Stimulated activated CD4-positive, alpha-beta T cell treated with anti-CD3 and anti-CD28 coated beads, Interleukin-12 subunit alpha, Interleukin-12 subunit beta, amount 100 ng/mL, for 24 hours (primary cell): ENCODE measurements at regions not wholly inside any gene's neighbourhood (a gene's known extent, or its start where the extent isn't known, plus 50 kb on each side); places are given as distances from the start of the nearest gene placed in this dataset.

ENCODE experiments used
- DNase-seq, 2 experiments: peaks; one replicate each; pipeline ENCODE4 v3.0.0-alpha.2; 2020; ENCODE audit warnings: low read depth in 2 of 2

DNA sequence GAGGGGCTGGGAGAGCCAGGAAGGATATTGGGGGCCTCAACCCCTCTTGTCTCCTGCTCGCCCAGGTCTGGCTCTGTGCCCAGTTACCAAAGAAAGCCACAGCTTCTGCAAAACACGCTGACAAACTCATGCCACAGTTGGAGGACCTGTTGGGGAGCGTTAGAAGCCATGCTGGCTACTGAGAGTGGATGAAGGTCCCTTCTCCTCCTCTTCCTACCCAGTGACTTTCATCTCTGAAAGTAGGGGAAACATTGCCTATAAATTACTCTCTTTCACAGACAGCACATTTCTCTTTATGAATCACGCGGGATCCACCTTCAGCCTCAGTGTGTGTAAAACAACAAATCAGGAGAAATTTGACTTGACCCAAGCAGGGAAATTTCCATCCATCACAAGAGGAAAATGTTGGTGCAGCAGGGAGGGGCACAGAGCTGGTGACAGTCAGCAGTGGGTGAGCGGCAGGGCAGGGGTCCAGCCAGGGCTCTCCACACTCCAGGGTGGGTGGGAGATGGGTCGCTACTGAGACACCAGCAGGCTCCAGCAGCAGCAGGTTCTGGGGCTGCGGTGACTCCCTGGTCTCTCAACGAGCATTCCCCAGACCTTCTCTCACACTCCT, 181.9 kb downstream of the FGF18 start:
- peak in 1 of 2 experiments; percentile 12 for DNase-seq

DNA sequence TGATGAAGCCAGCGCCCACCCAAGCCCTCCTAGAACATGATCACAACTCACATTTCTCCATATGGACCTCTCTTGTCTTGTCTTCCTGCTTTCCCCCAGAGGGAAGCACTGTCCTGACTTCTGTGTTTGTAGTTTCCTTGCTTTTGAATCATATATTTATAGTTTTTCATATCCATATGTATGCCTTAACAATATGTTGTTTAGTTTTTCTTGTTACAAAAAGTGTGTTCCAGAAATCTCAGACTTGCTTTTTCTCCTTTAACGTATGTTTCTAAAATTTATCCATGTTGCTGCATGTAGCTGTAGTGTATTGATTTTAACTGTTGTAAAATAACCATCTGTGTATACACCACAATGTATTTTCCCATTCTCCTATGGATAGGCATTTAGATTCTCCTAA, 182.0 kb upstream of the SMIM23 start:
- DNase-seq = no peak

DNA sequence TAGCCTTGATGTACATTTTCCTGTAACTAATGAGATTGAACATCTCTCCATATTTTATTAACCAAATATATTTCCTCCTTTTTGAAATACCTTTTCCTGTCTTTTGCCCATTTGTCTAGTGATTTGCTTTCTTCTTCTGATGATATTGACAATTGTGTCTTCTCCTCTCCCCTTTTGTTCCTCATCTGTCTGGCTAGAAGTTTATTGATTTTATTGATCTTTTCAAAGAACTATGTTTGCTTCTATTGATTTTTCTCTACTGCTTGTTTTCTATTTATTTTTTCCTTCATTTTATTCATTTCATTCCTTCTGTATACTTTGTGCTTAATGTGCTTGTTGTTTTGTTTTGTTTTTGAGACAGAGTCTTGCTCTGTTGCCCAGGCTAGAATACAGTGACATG, 181.4 kb upstream of the SMIM23 start:
- no peak for DNase-seq

DNA sequence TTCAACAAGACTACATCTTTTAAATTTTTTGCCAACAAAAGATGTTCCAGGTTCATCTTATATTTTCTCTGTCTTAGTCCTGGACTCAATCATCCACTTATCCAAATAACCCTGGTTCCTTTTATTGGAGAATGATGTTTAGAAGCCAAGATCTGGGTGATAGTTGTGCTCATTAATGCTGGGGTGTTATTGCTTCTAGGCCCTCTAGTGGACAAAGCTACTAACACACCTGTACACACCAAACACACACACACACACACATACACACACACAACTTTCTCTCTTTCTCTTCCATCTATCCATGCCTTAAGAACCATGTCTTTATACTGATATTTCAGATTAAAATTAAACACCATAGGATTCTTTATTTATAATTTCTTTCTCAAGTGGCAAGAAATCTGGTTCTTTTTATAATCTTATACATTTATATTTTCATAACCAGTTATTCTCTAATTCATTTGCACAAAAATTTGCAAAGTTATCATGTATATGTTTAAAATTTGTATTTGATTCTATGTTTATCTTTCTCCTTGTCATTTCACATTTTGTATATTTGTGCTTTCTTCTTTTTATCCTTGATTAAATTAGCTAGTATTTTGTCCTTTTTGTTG, 179.1 kb upstream of the SMIM23 start:
- DNase-seq = no peak

DNA sequence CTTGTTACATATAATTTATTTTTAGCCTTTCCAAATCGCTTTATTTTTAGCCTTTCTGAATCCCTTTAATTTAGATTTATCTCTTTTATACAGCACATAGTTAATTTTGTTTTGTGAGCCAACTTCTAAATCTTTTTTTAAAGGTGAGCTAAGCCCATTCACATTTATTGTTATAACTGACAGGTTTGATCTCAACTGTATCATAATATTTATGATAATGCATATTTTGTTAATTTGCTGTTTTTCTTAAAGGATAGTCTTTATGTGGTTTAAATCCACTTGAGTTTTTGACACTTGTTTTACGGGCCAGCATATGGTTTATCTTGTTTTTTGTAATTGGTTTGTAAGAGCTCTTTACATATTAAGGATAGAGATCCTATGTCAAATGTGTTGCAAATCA, 177.8 kb upstream of the SMIM23 start:
- no peak for DNase-seq

DNA sequence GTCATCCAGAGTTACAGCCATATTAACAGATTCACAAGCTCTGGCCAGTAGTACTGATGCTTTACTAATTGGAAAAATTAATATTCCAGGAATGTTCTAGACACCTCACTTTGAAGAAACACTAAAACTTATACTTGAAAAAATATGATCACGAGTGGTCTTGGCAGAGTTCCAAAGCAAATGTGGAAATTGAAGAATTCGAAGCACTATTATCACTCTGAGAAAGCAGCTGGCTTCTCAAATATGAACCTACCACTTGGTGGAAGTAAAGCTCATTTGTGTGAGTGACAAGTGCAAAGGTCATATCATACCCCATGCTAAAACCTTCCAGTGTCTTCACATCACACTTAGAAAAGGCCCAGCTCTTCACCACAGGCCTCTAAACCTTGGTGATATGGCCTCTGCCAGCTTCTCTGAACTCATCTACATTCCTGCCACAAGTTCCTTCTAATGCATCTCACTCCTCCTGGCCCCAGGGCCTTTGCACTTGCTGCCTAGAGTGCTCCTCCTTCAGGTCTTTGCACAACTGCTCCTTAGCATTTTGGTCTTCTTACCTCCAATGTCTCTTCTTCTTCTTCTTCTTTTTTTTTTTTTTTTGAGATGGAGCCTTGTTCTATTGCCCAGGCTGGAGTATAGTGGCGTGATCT, 175.7 kb upstream of the SMIM23 start:
- no peak for DNase-seq

DNA sequence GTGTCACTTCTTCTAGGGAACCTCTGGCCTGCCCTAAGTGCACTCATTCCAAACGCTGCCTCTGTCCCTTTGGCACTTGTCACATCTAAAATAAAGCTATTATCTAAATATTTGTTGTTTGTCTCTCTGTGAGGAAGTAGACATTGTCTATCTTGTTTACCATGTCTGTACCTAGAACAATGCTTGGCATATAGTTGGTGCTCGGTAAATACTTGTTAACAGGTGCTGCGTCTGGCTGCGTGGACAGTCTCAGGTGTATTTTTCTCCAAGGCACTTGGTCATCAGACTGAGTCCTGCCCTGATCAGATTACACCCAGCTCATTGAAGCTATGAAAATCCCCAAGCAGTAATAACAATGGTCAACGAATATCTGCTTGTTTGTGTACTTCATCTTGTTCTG, 174.9 kb upstream of the SMIM23 start:
- no peak for DNase-seq

DNA sequence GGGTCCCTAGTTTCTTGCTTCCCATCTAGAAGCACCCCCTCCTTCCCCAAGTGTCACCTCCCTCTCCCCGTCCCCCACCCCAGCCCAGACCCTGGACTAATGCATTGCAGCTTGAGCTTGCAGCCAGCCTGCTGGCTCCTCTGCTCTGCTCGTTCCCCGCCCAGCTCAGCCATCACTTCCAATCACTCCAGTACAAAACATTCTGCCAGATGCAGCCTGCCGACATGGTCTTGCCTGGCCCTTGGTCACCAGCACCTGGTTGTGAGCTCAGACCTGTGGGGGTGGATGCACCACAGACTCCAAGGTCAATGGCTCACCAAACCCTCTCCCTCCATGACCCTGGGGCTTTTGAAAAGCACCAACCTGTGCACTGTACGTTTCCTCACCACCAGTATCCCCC, 172.9 kb upstream of the SMIM23 start:
- no peak for DNase-seq

DNA sequence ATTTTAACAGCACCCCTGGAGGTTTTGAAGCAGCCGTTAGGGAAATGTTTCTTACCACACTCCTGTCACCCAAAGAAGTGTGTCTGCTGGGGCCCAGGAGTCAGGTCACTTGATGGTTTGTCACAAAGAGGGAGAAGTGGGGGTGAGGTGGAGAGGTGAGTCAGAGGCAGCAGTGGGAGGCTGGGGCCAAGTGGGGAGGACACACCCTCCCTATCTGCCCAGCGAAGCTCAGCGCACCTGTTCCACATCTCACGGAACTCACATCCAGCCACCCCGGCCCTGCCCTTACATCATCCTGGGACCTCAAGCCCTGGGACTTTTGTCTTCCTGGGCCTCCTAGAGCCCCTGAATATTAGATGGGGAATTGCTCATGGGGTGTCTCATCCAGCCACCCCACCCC, 171.1 kb upstream of the SMIM23 start:
- DNase-seq = no peak

DNA sequence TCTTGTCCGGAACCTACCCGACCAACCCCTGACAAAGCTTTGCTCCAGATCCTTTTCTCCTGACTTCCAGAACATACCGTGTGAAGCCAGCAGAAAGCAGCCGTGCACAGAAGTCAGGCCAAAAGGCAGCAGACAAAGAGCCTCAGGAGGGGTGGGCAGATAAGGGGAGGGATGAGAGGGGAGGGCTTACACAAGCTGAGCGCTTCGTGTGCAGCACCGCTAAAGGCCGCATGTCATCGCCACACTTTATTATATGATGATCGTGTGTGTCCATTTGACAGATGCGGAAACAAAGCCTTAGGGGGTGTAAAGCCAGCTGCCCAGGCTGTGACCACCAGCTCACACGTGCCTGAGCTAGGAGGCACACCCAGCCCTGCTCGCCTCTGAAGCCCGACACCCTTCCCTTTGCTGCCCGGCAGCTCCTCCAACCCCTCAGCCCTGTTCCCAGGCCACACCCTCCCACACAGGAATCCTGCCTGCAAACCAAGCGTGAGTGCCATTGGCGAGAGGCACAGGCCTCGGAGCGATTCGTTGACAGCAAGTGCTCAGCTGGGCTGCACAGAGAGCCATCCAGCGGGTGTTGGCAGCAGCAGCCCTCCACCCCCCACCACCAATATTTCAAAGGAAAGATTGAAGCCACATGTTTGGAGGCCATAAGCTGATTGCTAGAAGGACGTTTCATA, 170.5 kb upstream of the SMIM23 start:
- DNase-seq = no peak

DNA sequence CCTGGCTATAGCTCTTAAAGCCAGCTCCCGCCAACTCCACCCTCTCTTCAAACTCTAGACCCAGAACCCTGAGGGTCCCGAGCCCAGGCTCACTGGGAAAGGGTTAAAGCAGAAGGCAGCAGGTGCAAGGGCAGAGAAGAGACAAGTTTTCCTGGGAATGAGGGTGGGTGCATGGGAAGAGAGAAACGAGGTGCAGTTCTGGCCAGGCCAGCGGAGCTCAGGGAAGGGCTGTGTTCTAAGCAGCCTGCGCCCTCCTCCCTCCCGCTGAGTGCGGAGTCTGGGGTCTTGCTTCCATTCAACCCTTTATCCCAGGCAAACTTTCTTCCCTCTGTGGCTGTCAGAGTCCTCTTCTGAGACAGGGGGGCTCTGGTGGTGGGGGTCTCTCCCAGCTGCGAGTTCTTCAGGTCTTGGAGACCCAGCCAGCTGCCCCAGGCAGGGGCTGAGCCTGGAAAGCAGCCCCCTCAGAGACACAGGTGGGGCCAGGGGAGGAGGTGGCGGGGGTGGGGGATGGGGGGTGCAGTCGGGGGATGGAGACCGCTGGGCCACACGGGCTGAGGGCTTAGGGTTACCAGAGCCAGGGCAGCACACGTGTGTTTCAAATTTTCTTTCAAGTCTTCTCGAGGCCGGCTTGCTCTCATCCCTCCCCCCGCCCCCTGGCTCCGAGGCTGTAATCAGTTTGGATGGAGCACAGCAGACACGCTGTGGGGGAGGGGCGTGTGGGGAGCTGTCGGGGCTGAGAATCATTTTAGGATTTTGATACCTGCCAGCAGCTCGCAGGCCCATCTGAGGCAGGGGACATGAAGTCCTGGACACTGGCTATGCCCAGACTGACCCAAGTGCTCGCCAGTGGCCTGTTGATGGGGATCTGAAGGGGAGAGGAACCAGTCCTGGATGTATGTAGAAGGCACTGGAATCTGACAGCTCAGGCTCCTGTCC, 169.6 kb upstream of the SMIM23 start:
- DNase-seq = no peak

DNA sequence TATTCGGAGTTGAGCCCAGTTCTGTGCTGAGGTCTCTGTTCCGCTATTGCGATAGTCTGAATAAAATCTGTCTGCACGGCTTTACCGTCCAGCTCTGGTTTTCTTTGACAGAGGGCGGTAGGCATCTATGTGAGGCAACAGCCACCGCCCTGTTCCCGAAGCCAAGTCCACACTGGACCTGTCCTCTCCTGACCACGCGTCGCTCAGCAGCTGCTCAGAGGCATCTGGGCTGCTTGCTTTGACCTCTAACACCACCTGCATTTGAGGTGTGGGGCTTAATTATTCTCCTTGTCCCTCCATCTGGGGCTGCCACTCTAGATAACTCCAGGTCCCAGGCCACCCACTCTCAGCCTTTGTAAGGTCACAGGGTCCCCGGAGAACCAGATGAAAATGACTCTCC, 168.4 kb upstream of the SMIM23 start:
- DNase-seq = no peak

DNA sequence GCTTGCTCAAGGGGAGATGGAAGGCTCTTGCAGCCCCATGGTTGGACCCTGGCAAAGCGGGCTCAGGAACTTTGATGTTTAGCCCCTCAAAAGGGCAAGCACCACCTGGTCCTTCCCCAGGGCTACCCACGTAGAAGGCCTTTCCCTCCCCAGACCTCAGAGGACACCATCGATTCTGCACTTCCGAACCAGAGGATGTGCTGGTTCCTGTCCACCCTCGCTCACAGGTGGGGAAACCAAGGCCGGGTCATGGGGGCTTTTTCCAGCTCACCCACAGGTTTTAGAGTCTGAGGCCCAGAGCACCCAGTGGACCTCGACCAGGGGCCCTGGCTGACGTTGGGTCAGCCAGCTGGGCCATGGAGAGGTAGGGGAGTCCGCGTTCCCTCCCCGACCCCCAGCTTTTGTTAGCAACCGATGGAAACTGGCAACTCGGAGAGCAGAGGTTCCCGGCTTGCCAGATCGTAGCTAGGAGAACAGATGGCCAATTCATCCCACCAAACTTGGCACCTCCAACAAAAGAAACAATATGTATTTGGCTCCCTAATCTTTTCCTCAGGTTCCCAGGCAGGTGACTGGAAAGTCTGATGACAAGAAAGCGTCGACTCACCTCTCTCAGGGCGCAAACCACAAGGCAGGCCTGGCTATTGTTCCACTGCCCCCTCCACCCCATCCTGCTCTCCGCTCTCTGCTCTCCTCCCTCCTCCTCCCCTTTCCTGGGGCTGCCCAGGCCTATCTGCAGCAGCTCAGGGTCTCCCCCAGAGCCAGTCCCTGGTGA, 167.6 kb upstream of the SMIM23 start:
- DNase-seq = no peak

DNA sequence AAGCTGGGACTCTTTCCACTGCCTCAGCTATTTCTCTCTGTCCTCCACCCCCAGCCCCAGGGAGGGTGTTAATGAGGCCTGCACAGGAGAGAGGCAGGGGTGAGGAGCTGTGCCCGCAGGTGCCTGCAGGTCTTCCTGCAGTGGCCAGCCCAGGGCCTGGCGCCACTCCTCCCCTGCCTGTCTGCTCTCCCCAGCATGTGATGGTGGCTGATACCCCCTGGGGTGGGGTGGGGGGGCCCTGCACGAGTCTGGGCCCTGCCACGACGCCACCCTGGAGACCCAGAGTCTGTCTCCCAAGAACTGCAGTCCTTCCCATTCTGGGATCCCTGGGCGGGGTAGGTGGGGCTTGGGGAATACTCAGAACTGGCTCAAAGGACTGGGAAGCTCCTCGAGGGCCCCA, 166.4 kb upstream of the SMIM23 start:
- no peak for DNase-seq

DNA sequence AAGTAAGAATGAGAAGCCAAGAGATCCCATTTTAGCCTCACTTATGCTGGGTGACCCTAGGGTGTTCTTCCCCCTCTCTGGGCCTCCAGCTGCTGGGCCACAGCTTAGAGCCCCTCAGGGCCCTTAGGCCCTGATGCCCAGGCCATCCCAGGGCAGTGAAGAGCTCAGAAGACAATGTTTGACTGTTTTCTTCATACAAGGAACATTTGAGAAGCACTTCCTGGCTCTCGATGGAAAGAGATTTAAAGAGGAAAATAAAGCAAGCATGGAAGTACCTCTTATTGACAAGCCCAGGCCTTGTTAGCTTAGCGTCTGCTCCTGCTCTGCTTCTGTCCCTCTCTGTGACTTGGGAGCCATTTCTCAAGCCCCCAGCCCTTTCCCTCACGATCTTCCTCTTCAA, 165.9 kb upstream of the SMIM23 start:
- no peak for DNase-seq

DNA sequence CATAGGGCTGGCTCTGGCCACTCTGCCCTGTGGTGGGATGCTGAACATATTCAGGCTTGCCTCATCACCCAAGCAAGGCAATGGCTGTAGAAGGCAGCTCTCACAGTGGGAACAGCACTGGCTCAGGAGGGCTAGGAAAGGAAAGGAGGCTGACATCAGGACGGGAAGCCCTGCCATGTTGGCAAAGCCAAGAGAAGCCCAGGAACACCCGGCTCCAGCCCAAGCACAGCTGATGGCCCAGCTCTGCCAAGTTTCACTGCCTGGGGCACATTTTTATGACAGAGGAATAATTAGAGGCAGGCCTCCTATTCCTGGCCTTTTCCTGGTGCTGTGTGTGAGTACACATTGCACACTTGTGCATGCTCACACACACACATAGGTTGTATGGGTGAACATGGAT, 163.6 kb upstream of the SMIM23 start:
- no peak for DNase-seq

DNA sequence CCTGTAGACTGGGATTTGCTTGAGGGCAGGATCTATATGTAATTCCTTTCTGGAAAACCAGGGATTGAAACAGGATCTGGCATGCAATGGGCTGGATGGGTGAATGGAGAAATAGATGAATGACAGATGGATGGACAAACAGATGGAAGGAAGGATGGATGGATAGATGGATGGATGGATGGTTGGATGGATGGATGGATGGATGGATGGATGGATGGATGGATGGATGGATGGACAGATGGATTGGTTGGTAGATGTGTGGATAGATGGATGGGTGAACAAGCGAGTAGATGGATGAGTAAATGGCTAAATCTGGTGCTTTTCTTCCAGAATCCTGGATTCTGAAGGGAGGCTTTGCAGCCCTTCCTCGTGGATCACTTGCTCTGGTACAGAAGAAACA, 162.5 kb upstream of the SMIM23 start:
- DNase-seq = no peak

DNA sequence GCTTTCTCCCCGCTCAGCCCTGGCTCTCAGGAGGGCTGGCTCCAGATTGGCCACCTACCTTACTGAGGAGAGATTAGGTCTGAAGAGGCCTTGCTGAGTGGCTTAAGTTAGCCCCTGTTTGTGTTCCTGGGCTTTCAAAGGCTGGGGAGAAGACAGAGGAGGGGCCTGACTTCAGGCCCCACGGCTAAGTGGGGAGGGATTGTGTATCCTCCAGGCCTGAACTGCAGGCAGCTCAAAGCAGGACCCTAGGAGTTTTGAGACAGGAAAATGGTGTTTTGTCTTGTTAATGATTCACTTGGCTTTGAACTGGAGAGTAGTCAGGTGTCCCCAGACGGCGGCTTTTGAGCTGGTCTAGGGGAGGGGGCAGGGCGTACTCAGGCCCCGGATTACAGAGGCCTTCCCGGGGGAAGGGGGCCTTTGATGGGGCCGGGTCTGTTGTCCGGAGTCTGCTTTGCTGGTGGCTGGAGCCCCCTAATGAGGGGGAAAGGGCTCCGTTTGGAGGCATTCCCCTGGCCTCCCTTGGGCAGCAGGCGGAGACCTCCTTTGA, 162.0 kb upstream of the SMIM23 start:
- no peak for DNase-seq

DNA sequence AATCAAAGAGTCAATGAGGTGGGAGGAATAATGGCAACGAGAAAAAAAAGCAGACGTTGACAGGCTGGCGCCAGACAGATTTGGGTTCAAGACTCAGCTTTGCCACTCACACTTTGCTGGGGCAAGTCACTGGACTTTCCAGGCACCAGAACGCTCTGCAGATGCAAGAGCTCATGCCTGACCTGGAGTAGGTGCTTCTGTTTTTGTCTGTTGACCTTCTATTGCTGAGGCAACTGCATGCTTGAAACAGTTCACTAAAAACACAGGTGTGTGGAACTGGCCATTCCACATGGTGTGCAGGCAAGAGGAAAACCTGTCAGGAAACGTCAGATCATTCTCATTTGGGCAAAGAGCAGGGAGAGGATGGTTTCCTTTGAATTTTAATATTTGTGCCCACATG, 161.2 kb upstream of the SMIM23 start:
- DNase-seq = no peak

DNA sequence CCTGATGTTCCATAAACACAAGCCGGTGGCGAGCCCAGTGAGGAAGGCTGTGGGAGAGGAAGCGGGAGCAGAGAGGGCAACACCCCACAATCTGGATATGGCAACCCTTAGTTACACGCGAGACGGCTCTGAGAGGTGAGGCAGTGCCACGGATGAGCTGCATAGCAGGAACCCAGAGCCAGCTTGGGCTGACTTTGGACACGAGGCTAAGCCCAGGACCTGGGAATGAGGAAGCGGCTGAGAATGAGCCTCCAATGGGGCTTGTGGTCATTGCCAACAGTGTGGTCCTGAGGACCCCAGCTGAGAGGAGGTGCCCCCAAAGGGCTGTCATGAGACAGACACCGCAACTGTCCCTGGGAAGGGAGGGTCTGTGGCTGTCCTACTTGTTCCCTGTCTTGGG, 160.0 kb upstream of the SMIM23 start:
- no peak for DNase-seq
